K562 (cell line): ENCODE measurements at regions not wholly inside any gene's neighbourhood (a gene's known extent, or its start where the extent isn't known, plus 50 kb on each side); places are given as distances from the start of the nearest gene placed in this dataset.

Experiments used
- TF ChIP-seq, protein P1 (sequence below): fragments of 450-650 bp; IDR thresholded peaks from 2 replicates; pipeline ENCODE4 v1.6.1; 2016; ENCODE audit warnings: mild to moderate bottlenecking, moderate library complexity

- TF ChIP-seq, protein P1, sequence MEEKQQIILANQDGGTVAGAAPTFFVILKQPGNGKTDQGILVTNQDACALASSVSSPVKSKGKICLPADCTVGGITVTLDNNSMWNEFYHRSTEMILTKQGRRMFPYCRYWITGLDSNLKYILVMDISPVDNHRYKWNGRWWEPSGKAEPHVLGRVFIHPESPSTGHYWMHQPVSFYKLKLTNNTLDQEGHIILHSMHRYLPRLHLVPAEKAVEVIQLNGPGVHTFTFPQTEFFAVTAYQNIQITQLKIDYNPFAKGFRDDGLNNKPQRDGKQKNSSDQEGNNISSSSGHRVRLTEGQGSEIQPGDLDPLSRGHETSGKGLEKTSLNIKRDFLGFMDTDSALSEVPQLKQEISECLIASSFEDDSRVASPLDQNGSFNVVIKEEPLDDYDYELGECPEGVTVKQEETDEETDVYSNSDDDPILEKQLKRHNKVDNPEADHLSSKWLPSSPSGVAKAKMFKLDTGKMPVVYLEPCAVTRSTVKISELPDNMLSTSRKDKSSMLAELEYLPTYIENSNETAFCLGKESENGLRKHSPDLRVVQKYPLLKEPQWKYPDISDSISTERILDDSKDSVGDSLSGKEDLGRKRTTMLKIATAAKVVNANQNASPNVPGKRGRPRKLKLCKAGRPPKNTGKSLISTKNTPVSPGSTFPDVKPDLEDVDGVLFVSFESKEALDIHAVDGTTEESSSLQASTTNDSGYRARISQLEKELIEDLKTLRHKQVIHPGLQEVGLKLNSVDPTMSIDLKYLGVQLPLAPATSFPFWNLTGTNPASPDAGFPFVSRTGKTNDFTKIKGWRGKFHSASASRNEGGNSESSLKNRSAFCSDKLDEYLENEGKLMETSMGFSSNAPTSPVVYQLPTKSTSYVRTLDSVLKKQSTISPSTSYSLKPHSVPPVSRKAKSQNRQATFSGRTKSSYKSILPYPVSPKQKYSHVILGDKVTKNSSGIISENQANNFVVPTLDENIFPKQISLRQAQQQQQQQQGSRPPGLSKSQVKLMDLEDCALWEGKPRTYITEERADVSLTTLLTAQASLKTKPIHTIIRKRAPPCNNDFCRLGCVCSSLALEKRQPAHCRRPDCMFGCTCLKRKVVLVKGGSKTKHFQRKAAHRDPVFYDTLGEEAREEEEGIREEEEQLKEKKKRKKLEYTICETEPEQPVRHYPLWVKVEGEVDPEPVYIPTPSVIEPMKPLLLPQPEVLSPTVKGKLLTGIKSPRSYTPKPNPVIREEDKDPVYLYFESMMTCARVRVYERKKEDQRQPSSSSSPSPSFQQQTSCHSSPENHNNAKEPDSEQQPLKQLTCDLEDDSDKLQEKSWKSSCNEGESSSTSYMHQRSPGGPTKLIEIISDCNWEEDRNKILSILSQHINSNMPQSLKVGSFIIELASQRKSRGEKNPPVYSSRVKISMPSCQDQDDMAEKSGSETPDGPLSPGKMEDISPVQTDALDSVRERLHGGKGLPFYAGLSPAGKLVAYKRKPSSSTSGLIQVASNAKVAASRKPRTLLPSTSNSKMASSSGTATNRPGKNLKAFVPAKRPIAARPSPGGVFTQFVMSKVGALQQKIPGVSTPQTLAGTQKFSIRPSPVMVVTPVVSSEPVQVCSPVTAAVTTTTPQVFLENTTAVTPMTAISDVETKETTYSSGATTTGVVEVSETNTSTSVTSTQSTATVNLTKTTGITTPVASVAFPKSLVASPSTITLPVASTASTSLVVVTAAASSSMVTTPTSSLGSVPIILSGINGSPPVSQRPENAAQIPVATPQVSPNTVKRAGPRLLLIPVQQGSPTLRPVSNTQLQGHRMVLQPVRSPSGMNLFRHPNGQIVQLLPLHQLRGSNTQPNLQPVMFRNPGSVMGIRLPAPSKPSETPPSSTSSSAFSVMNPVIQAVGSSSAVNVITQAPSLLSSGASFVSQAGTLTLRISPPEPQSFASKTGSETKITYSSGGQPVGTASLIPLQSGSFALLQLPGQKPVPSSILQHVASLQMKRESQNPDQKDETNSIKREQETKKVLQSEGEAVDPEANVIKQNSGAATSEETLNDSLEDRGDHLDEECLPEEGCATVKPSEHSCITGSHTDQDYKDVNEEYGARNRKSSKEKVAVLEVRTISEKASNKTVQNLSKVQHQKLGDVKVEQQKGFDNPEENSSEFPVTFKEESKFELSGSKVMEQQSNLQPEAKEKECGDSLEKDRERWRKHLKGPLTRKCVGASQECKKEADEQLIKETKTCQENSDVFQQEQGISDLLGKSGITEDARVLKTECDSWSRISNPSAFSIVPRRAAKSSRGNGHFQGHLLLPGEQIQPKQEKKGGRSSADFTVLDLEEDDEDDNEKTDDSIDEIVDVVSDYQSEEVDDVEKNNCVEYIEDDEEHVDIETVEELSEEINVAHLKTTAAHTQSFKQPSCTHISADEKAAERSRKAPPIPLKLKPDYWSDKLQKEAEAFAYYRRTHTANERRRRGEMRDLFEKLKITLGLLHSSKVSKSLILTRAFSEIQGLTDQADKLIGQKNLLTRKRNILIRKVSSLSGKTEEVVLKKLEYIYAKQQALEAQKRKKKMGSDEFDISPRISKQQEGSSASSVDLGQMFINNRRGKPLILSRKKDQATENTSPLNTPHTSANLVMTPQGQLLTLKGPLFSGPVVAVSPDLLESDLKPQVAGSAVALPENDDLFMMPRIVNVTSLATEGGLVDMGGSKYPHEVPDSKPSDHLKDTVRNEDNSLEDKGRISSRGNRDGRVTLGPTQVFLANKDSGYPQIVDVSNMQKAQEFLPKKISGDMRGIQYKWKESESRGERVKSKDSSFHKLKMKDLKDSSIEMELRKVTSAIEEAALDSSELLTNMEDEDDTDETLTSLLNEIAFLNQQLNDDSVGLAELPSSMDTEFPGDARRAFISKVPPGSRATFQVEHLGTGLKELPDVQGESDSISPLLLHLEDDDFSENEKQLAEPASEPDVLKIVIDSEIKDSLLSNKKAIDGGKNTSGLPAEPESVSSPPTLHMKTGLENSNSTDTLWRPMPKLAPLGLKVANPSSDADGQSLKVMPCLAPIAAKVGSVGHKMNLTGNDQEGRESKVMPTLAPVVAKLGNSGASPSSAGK, result no peak
Measured at GRCh38 chr3:73915886-73916285, 291.1 kb upstream of the PDZRN3 start (continued).
